ENCODE measurements at regions not wholly inside any gene's neighbourhood (a gene's known extent, or its start where the extent isn't known, plus 50 kb on each side); places are given as distances from the start of the nearest gene placed in this dataset.

DNA sequence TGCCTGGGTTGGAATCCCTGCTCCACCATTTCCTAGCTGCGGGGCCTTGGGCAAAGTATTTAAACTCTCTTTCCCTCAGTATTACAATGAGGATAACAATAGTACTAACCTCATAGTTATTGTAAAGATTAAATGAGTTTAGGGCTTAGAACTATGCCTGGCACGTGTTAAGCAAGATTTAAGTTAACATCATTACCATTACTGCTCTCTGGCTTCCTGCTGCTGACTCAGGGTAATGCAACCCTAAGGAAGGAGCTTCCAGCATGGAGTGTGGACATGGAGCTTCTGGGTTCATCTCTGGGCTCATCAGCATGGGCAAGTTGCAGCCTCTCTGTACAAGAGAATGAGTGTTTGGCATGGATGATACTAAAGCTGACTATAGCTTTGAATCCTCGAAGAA lies 374.2 kb upstream of the MAP2 start:
- Histone ChIP-seq H3K79me2 (ENCODE audit: low read depth) (no peaks in the 10 kb centered on the region), H3K36me3 (ENCODE audit: low read depth) (no peaks in the 10 kb centered on the region), H3K4me3 (no peak overlapping the region), H3F3A (ENCODE audit: insufficient read depth, low read depth) (no peaks in the 10 kb centered on the region), H2AFZ (no peak overlapping the region), H3K9me3 (ENCODE audit: insufficient read depth, low read depth) (no peaks in the 10 kb centered on the region), H3K27ac (no peak overlapping the region), H3K4me1 (replicated peaks; ENCODE audit: insufficient read depth) (no peaks in the 10 kb centered on the region), H4K20me1 (ENCODE audit: insufficient read depth) (no peaks in the 10 kb centered on the region), H3K9me2 (ENCODE audit: insufficient read depth) (no peaks in the 10 kb centered on the region), H3K27me3 (ENCODE audit: insufficient read depth, low read depth) (no peaks in the 10 kb centered on the region), H3K4me2 (no peak overlapping the region)
- TF ChIP-seq, protein P1, sequence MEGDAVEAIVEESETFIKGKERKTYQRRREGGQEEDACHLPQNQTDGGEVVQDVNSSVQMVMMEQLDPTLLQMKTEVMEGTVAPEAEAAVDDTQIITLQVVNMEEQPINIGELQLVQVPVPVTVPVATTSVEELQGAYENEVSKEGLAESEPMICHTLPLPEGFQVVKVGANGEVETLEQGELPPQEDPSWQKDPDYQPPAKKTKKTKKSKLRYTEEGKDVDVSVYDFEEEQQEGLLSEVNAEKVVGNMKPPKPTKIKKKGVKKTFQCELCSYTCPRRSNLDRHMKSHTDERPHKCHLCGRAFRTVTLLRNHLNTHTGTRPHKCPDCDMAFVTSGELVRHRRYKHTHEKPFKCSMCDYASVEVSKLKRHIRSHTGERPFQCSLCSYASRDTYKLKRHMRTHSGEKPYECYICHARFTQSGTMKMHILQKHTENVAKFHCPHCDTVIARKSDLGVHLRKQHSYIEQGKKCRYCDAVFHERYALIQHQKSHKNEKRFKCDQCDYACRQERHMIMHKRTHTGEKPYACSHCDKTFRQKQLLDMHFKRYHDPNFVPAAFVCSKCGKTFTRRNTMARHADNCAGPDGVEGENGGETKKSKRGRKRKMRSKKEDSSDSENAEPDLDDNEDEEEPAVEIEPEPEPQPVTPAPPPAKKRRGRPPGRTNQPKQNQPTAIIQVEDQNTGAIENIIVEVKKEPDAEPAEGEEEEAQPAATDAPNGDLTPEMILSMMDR (conservative IDR thresholded peaks at IDR 0.05): no peak
- TF ChIP-seq EZH2 (IDR thresholded peaks at IDR 0.05; ENCODE audit: low read depth): no peak
- CTCF ChIA-PET: no interaction called here
- intact Hi-C loops (cut with micrococcal nuclease; ENCODE audit: unreplicated experiment): no loop called here
- no TSS peak for BruUV-seq (replicated peaks)
- no peak for DNase-seq
- POLR2A ChIA-PET (ENCODE audit: unreplicated experiment): no interaction called here

DNA sequence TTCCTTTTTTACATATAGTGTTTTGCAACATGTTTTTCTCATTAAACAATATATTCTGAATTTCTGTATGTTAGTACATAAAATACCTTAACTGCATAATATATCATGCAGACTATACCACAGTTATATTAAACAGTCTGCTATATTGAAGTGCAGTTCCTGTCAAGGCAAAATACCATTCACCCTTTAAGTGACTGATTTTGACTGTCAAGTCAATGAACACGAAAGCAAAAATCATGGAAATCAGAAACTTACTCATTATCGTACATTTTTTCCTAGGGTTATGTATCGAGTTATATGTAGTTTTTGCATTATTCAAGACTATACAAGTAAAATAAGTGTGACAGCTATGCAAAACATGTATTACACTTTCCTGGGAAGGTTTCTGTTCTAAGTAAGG lies 361.6 kb upstream of the MAP2 start:
- no TSS peak for BruUV-seq (replicated peaks)
- Histone ChIP-seq H3K27ac (no peak overlapping the region), H3K4me2 (no peak overlapping the region), H3K27me3 (ENCODE audit: insufficient read depth, low read depth) (no peaks in the 10 kb centered on the region), H2AFZ (no peak overlapping the region), H3K79me2 (ENCODE audit: low read depth) (no peaks in the 10 kb centered on the region), H3F3A (ENCODE audit: insufficient read depth, low read depth) (no peaks in the 10 kb centered on the region), H3K36me3 (ENCODE audit: low read depth) (no peaks in the 10 kb centered on the region), H4K20me1 (ENCODE audit: insufficient read depth) (no peaks in the 10 kb centered on the region), H3K4me3 (no peak overlapping the region), H3K9me3 (ENCODE audit: insufficient read depth, low read depth) (no peaks in the 10 kb centered on the region), H3K4me1 (replicated peaks; ENCODE audit: insufficient read depth) (no peaks in the 10 kb centered on the region), H3K9me2 (ENCODE audit: insufficient read depth) (no peaks in the 10 kb centered on the region)
- ChIA-PET POLR2A (ENCODE audit: unreplicated experiment) (no interaction called here), CTCF (no interaction called here)
- no peak for DNase-seq
- TF ChIP-seq EZH2 (IDR thresholded peaks at IDR 0.05; ENCODE audit: low read depth): no peak
- TF ChIP-seq, protein P1 (conservative IDR thresholded peaks at IDR 0.05): no peak
- intact Hi-C loops (cut with micrococcal nuclease; ENCODE audit: unreplicated experiment): no loop called here

DNA sequence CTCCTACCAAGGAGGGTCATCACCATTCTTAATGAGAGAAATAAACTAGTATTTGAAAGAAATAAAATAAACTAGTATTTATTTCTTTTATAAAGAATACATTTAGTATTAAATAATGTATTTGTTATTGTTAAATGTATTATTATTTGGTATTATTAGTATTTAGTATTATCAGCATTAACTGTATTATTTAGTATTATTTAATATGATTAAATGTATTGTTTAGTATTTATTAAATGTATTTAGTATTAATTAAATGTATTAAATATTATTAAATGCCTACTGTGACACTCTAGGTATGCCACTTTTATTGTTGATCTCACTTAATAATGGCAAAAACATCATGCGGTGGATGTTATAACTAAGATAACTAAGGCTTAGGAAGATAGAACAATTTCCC lies 353.6 kb upstream of the MAP2 start:
- intact Hi-C loops (cut with micrococcal nuclease; ENCODE audit: unreplicated experiment): no loop called here
- ChIA-PET POLR2A (ENCODE audit: unreplicated experiment) (no interaction called here), CTCF (no interaction called here)
- no TSS peak for BruUV-seq (replicated peaks)
- Histone ChIP-seq H4K20me1 (ENCODE audit: insufficient read depth) (no peaks in the 10 kb centered on the region), H3F3A (ENCODE audit: insufficient read depth, low read depth) (no peaks in the 10 kb centered on the region), H3K9me3 (ENCODE audit: insufficient read depth, low read depth) (no peaks in the 10 kb centered on the region), H3K79me2 (ENCODE audit: low read depth) (no peaks in the 10 kb centered on the region), H3K36me3 (ENCODE audit: low read depth) (no peaks in the 10 kb centered on the region), H3K27me3 (ENCODE audit: insufficient read depth, low read depth) (no peaks in the 10 kb centered on the region), H3K4me1 (replicated peaks; ENCODE audit: insufficient read depth) (no peaks in the 10 kb centered on the region), H3K4me2 (no peak overlapping the region), H2AFZ (no peak overlapping the region), H3K27ac (no peak overlapping the region), H3K9me2 (ENCODE audit: insufficient read depth) (no peaks in the 10 kb centered on the region), H3K4me3 (no peak overlapping the region)
- no peak for TF ChIP-seq EZH2 (IDR thresholded peaks at IDR 0.05; ENCODE audit: low read depth)
- TF ChIP-seq, protein P1 (conservative IDR thresholded peaks at IDR 0.05): no peak
- DNase-seq: no peak
